HCT116 (cell line): ENCODE measurements at regions not wholly inside any gene's neighbourhood (a gene's known extent, or its start where the extent isn't known, plus 50 kb on each side); places are given as distances from the start of the nearest gene placed in this dataset.

Source experiments
- ATAC-seq: fragments of 200-7000 bp; cut with Tn5 transposase; 2 replicates; pipeline ENCODE4 v1.9.1; 2020; ENCODE audit warnings: mild to moderate bottlenecking, moderate library complexity
- BruUV-seq: library from RNA; stranded (reverse); fragments of 400-500 nt; replicated peaks from 2 replicates; lab custom pipeline; 2021; lab: Mats Ljungman, UMichigan
- CTCF ChIA-PET: fragments of 300-600 bp; sonication (Branson Sonifier 250); formaldehyde crosslinking; loops from one replicate; lab custom pipeline; 2021; ENCODE audit warnings: antibody characterized with exemption; lab: Charles Lee
- POLR2A ChIA-PET: fragments of 300-600, 350-600 bp; sonication (Branson Sonifier 250); formaldehyde crosslinking; loops from one replicate; lab custom pipeline; 2021; ENCODE audit warnings: antibody characterized with exemption; lab: Charles Lee
- RAD21 ChIA-PET, 2 experiments: fragments of 300-600 bp; sonication (Branson Sonifier 250); formaldehyde crosslinking; loops; one replicate each; lab custom pipeline; 2023; ENCODE audit warnings: low total read pairs in 2 of 2; ENCODE audit not compliant: uncharacterized antibody in 2 of 2, unreplicated experiment in 2 of 2, low non-redundant PET in 1 of 2; lab: Charles Lee
- DNase-seq: peaks from one replicate; pipeline ENCODE4 v3.0.0-alpha.2; 2010; ENCODE audit warnings: low read depth, low spot score
- H2AFZ ChIP-seq: fragments of 200-600 bp; shearing (Covaris generic), sonication (generic); 2 replicates; pipeline ENCODE4 v1.6.1; 2017; ENCODE audit warnings: low read depth, mixed run types, mixed read lengths, antibody characterized with exemption, low read length; ENCODE audit not compliant: poor library complexity, severe bottlenecking
- H3K27ac ChIP-seq: 2 replicates; pipeline ENCODE4 v1.5.1; 2012; ENCODE audit warnings: low read depth, low read length
- H3K27me3 ChIP-seq: fragments of 200-600 bp; sonication (generic); 2 replicates; pipeline ENCODE4 v1.6.1; 2016; ENCODE audit warnings: mixed run types, low read length, mixed read lengths; ENCODE audit not compliant: insufficient read depth
- H3K36me3 ChIP-seq, 2 experiments: fragments of 200-500 bp in 1 of 2; fragments of 200-600 bp in 1 of 2; sonication (Bioruptor generic) in 1 of 2; sonication (generic) in 1 of 2; 2 replicates each; pipeline versions ENCODE4 v1.5.1 to v1.6.1; 2014 to 2016; ENCODE audit warnings: low read length in 2 of 2, inconsistent platforms in 1 of 2, mixed read lengths in 1 of 2, mixed run types in 1 of 2; ENCODE audit not compliant: insufficient read depth in 2 of 2, control insufficient read depth in 1 of 2
- H3K4me1 ChIP-seq, 2 experiments: fragments of 200-600 bp in 1 of 2; sonication (generic) in 1 of 2; 2 replicates each; pipeline versions ENCODE4 v1.5.1 to v1.6.1; 2012 to 2017; ENCODE audit warnings: low read length in 2 of 2, inconsistent platforms in 1 of 2, mild to moderate bottlenecking in 1 of 2, mixed read lengths in 1 of 2, mixed run types in 1 of 2, moderate library complexity in 1 of 2; ENCODE audit not compliant: insufficient read depth in 2 of 2, control insufficient read depth in 1 of 2
- H3K4me2 ChIP-seq: fragments of 200-600 bp; sonication (generic); 2 replicates; pipeline ENCODE4 v1.6.1; 2017; ENCODE audit warnings: mixed run types, low read length, mixed read lengths
- H3K4me3 ChIP-seq, 2 experiments: fragments of 200-600 bp in 1 of 2; sonication (generic) in 1 of 2; replicated peaks in 1 of 2; 2 replicates each; pipeline ENCODE4 v1.5.1; 2011 to 2016; ENCODE audit warnings: low read length in 2 of 2, control low read depth in 1 of 2, low read depth in 1 of 2, mild to moderate bottlenecking in 1 of 2, mixed read lengths in 1 of 2, mixed run types in 1 of 2
- H3K79me2 ChIP-seq: fragments of 200-600 bp; sonication (generic); 2 replicates; pipeline ENCODE4 v1.6.1; 2017; ENCODE audit warnings: mild to moderate bottlenecking, mixed run types, low read length, moderate library complexity, mixed read lengths; ENCODE audit not compliant: insufficient read depth
- H3K9ac ChIP-seq: fragments of 200-600 bp; sonication (generic); 2 replicates; pipeline ENCODE4 v1.6.1; 2016; ENCODE audit warnings: low read length, mixed read lengths
- H3K9me2 ChIP-seq: fragments of 200-600 bp; sonication (generic), shearing (Covaris generic); 2 replicates; pipeline ENCODE4 v1.6.1; 2017; ENCODE audit warnings: mixed run types, mild to moderate bottlenecking, moderate library complexity; ENCODE audit not compliant: insufficient read depth
- H3K9me3 ChIP-seq, 2 experiments: fragments of 200-500 bp in 1 of 2; fragments of 200-600 bp in 1 of 2; sonication (Bioruptor generic) in 1 of 2; sonication (generic) in 1 of 2; 2 replicates each; pipeline ENCODE4 v1.6.1; 2014 to 2017; ENCODE audit warnings: low read length in 2 of 2, mixed read lengths in 2 of 2, inconsistent platforms in 1 of 2, low read depth in 1 of 2, mild to moderate bottlenecking in 1 of 2, mixed run types in 1 of 2, moderate library complexity in 1 of 2; ENCODE audit not compliant: control insufficient read depth in 1 of 2, insufficient read depth in 1 of 2
- H4K20me1 ChIP-seq: fragments of 200-600 bp; sonication (generic), shearing (Covaris generic); 2 replicates; pipeline ENCODE4 v1.6.1; 2017; ENCODE audit warnings: mixed run types, mild to moderate bottlenecking, moderate library complexity; ENCODE audit not compliant: insufficient read depth
- CBX3 ChIP-seq: IDR thresholded peaks from 2 replicates; pipeline ENCODE4 v1.6.1; 2012; ENCODE audit warnings: low read depth
- CEBPB ChIP-seq: IDR thresholded peaks from 2 replicates; pipeline ENCODE4 v1.6.1; 2012; ENCODE audit warnings: low read depth
- ELF1 ChIP-seq: IDR thresholded peaks from 2 replicates; pipeline ENCODE4 v1.6.1; 2012; ENCODE audit warnings: low read depth, borderline replicate concordance
- EZH2 ChIP-seq: fragments of 200-600 bp; sonication (generic); IDR thresholded peaks from 2 replicates; pipeline ENCODE4 v1.6.1; 2017; ENCODE audit warnings: antibody characterized with exemption, mixed run types
- EZH2phosphoT487 ChIP-seq: fragments of 200-600 bp; IDR thresholded peaks from 2 replicates; pipeline ENCODE4 v1.6.1; 2018; ENCODE audit warnings: antibody characterized with exemption, borderline replicate concordance
- FOSL1 ChIP-seq: IDR thresholded peaks from 2 replicates; pipeline ENCODE4 v1.6.1; 2012; ENCODE audit warnings: low read depth
- JUND ChIP-seq: IDR thresholded peaks from 2 replicates; pipeline ENCODE4 v1.6.1; 2012
- POLR2A ChIP-seq: IDR thresholded peaks from 2 replicates; pipeline ENCODE4 v1.7.0; 2011; ENCODE audit warnings: borderline replicate concordance; ENCODE audit not compliant: insufficient read depth, insufficient read length; ENCODE audit errors: extremely low read depth
- POLR2AphosphoS5 ChIP-seq: IDR thresholded peaks from 2 replicates; pipeline ENCODE4 v1.6.1; 2011; ENCODE audit warnings: mild to moderate bottlenecking, low read depth, low read length, moderate library complexity
- RAD21 ChIP-seq: IDR thresholded peaks from 2 replicates; pipeline ENCODE4 v1.6.1; 2012; ENCODE audit warnings: low read depth, mild to moderate bottlenecking
- SP1 ChIP-seq: IDR thresholded peaks from 2 replicates; pipeline ENCODE4 v1.6.1; 2012; ENCODE audit warnings: low read depth
- TCF7L2 ChIP-seq: IDR thresholded peaks from 2 replicates; pipeline ENCODE4 v1.7.0; 2011; ENCODE audit warnings: borderline replicate concordance, inconsistent platforms; ENCODE audit not compliant: insufficient read depth, insufficient read length; ENCODE audit errors: extremely low read depth
- YY1 ChIP-seq: IDR thresholded peaks from 2 replicates; pipeline ENCODE4 v1.6.1; 2011; ENCODE audit warnings: low read length, low read depth, moderate library complexity, mild to moderate bottlenecking; ENCODE audit not compliant: insufficient replicate concordance; ENCODE audit errors: extremely low read depth
- ZFX ChIP-seq: fragments of 450-650 bp; IDR thresholded peaks from 2 replicates; pipeline ENCODE4 v1.6.1; 2017
- ZNF274 ChIP-seq: fragments of 200-500 bp; sonication (Bioruptor generic); IDR thresholded peaks from 2 replicates; pipeline ENCODE4 v1.6.1; 2014; ENCODE audit warnings: mild to moderate bottlenecking, low read depth, low read length, inconsistent platforms
- intact Hi-C: fragments of 100-400 bp; cut with micrococcal nuclease; formaldehyde crosslinking; loops from 2 replicates; pipeline ENCODE4 v1.10.0; 2022
- TF ChIP-seq, protein P1 (sequence below), 3 experiments: fragments of 200-600 bp in 1 of 3; sonication (generic) in 1 of 3; IDR thresholded peaks in 2 of 3; conservative IDR thresholded peaks in 1 of 3; 2 replicates each; pipeline ENCODE4 v1.5.1; 2012 to 2017; ENCODE audit warnings: low read depth in 2 of 3, low read length in 2 of 3, antibody characterized with exemption in 1 of 3, borderline replicate concordance in 1 of 3, control low read depth in 1 of 3, mild to moderate bottlenecking in 1 of 3, mixed read lengths in 1 of 3, mixed run types in 1 of 3, moderate library complexity in 1 of 3; ENCODE audit not compliant: insufficient read depth in 1 of 3
- TF ChIP-seq, protein P2 (sequence below): IDR thresholded peaks from 2 replicates; pipeline ENCODE4 v1.6.1; 2012
- TF ChIP-seq, protein P3 (sequence below): IDR thresholded peaks from 2 replicates; pipeline ENCODE4 v1.6.1; 2012; ENCODE audit warnings: low read depth
- TF ChIP-seq, protein P4 (sequence below): IDR thresholded peaks from 2 replicates; pipeline ENCODE4 v1.6.1; 2011; ENCODE audit warnings: mild to moderate bottlenecking, low read length, moderate library complexity; ENCODE audit not compliant: insufficient replicate concordance; ENCODE audit errors: extremely low read depth

DNA sequence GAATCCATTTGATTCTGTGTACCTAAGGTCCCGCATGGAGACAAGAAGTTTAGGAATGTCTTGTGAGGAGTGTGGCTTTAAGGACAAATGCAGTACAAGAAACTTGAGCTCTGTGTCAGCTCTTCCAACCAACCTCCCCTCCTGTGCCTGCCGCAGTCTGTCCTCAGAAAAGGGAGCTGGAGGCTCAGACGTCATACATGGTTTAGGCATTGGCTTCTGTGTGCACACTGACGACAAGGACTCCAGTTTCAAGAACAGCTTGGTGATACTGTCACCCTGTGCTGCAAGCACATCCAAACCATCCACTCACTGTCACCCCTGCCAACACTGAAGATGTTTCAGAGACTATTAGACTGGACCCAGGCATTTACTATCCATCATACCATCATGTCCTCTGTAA, 470.4 kb downstream of the IRS1 start:
- H3K9ac ChIP-seq = no peak overlapping the region
- no peaks in the 10 kb centered on the region for H4K20me1 ChIP-seq
- BruUV-seq = no TSS peak
- ChIA-PET RAD21 (no interaction called here), CTCF (no interaction called here), POLR2A (no interaction called here)
- peaks cover 4 to 27% of the 10 kb centered on the region in 2 experiments; a peak in 3 of 4 replicates for H3K4me1 ChIP-seq
- no peaks in the 10 kb centered on the region for H3K9me2 ChIP-seq
- H3K27me3 ChIP-seq = no peaks in the 10 kb centered on the region
- no peak for TF ChIP-seq SP1
- TF ChIP-seq TCF7L2 = no peak
- no peak for TF ChIP-seq JUND
- no peak for TF ChIP-seq FOSL1
- no peak for TF ChIP-seq RAD21
- TF ChIP-seq, protein P1, sequence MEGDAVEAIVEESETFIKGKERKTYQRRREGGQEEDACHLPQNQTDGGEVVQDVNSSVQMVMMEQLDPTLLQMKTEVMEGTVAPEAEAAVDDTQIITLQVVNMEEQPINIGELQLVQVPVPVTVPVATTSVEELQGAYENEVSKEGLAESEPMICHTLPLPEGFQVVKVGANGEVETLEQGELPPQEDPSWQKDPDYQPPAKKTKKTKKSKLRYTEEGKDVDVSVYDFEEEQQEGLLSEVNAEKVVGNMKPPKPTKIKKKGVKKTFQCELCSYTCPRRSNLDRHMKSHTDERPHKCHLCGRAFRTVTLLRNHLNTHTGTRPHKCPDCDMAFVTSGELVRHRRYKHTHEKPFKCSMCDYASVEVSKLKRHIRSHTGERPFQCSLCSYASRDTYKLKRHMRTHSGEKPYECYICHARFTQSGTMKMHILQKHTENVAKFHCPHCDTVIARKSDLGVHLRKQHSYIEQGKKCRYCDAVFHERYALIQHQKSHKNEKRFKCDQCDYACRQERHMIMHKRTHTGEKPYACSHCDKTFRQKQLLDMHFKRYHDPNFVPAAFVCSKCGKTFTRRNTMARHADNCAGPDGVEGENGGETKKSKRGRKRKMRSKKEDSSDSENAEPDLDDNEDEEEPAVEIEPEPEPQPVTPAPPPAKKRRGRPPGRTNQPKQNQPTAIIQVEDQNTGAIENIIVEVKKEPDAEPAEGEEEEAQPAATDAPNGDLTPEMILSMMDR (IDR thresholded peaks at IDR 0.05 in 2 of 3, conservative IDR thresholded peaks at IDR 0.05 in 1 of 3; ENCODE audit: borderline replicate concordance in 1 of 3, insufficient read depth in 1 of 3, low read depth in 2 of 3, low read length in 2 of 3) = no peak
- TF ChIP-seq, protein P2, sequence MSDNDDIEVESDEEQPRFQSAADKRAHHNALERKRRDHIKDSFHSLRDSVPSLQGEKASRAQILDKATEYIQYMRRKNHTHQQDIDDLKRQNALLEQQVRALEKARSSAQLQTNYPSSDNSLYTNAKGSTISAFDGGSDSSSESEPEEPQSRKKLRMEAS = no peak
- TF ChIP-seq, protein P3, sequence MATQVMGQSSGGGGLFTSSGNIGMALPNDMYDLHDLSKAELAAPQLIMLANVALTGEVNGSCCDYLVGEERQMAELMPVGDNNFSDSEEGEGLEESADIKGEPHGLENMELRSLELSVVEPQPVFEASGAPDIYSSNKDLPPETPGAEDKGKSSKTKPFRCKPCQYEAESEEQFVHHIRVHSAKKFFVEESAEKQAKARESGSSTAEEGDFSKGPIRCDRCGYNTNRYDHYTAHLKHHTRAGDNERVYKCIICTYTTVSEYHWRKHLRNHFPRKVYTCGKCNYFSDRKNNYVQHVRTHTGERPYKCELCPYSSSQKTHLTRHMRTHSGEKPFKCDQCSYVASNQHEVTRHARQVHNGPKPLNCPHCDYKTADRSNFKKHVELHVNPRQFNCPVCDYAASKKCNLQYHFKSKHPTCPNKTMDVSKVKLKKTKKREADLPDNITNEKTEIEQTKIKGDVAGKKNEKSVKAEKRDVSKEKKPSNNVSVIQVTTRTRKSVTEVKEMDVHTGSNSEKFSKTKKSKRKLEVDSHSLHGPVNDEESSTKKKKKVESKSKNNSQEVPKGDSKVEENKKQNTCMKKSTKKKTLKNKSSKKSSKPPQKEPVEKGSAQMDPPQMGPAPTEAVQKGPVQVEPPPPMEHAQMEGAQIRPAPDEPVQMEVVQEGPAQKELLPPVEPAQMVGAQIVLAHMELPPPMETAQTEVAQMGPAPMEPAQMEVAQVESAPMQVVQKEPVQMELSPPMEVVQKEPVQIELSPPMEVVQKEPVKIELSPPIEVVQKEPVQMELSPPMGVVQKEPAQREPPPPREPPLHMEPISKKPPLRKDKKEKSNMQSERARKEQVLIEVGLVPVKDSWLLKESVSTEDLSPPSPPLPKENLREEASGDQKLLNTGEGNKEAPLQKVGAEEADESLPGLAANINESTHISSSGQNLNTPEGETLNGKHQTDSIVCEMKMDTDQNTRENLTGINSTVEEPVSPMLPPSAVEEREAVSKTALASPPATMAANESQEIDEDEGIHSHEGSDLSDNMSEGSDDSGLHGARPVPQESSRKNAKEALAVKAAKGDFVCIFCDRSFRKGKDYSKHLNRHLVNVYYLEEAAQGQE = no peak
- no peak for TF ChIP-seq EZH2phosphoT487
- TF ChIP-seq, protein P4, sequence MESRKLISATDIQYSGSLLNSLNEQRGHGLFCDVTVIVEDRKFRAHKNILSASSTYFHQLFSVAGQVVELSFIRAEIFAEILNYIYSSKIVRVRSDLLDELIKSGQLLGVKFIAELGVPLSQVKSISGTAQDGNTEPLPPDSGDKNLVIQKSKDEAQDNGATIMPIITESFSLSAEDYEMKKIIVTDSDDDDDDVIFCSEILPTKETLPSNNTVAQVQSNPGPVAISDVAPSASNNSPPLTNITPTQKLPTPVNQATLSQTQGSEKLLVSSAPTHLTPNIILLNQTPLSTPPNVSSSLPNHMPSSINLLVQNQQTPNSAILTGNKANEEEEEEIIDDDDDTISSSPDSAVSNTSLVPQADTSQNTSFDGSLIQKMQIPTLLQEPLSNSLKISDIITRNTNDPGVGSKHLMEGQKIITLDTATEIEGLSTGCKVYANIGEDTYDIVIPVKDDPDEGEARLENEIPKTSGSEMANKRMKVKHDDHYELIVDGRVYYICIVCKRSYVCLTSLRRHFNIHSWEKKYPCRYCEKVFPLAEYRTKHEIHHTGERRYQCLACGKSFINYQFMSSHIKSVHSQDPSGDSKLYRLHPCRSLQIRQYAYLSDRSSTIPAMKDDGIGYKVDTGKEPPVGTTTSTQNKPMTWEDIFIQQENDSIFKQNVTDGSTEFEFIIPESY = no peak
- TF ChIP-seq POLR2A = no peak
- no peak for TF ChIP-seq EZH2
- TF ChIP-seq CBX3 = no peak
- TF ChIP-seq POLR2AphosphoS5 = no peak
- TF ChIP-seq CEBPB = no peak
- no peak for TF ChIP-seq ZNF274
- no peak for TF ChIP-seq YY1
- no peak for TF ChIP-seq ELF1
- TF ChIP-seq ZFX = no peak
- no peak overlapping the region for H3K27ac ChIP-seq
- H3K4me2 ChIP-seq = no peak overlapping the region
- no peaks in the 10 kb centered on the region for H3K79me2 ChIP-seq
- no peaks in the 10 kb centered on the region for H3K9me3 ChIP-seq
- no peak overlapping the region for H3K4me3 ChIP-seq
- DNase-seq = no peak
- ATAC-seq = no peak
- intact Hi-C loops = no loop called here
- H3K36me3 ChIP-seq = 0 out of 4 replicates have a peak, but pooled peaks cover 0 to 7% of the 10 kb centered on the region in 2 experiments
- no peak overlapping the region for H2AFZ ChIP-seq
